H1 (cell line): ENCODE measurements at regions not wholly inside any gene's neighbourhood (a gene's known extent, or its start where the extent isn't known, plus 50 kb on each side); places are given as distances from the start of the nearest gene placed in this dataset.

Experiments
- CEBPB ChIP-seq: IDR thresholded peaks from 2 replicates; pipeline ENCODE4 v1.6.1; 2012; ENCODE audit warnings: low read depth, low read length
- POLR2A ChIP-seq, 2 experiments: IDR thresholded peaks; 1 replicate in 1 of 2; 2 replicates in 1 of 2; pipeline ENCODE4 v1.6.1; 2011; ENCODE audit warnings: low read depth in 2 of 2, low read length in 2 of 2, mild to moderate bottlenecking in 2 of 2; ENCODE audit errors: control extremely low read depth in 1 of 2
- RXRA ChIP-seq: IDR thresholded peaks from 2 replicates; pipeline ENCODE4 v1.6.1; 2011; ENCODE audit warnings: low read depth, mild to moderate bottlenecking, low read length, moderate library complexity; ENCODE audit not compliant: insufficient read depth
- TEAD4 ChIP-seq: IDR thresholded peaks from 2 replicates; pipeline ENCODE4 v1.6.1; 2012; ENCODE audit warnings: low read depth, low read length, inconsistent platforms, mixed read lengths
- YY1 ChIP-seq: IDR thresholded peaks from 2 replicates; pipeline ENCODE4 v1.6.1; 2011; ENCODE audit warnings: low read depth, mild to moderate bottlenecking, low read length
- TF ChIP-seq, protein P1 (sequence below), 3 experiments: IDR thresholded peaks; 1 replicate in 2 of 3; 2 replicates in 1 of 3; pipeline versions ENCODE4 v1.5.1 to v1.6.1; 2011; ENCODE audit warnings: low read length in 3 of 3, mild to moderate bottlenecking in 3 of 3, inconsistent platforms in 2 of 3, low read depth in 1 of 3, moderate library complexity in 1 of 3; ENCODE audit not compliant: insufficient read depth in 1 of 3; ENCODE audit errors: control extremely low read depth in 1 of 3

DNA sequence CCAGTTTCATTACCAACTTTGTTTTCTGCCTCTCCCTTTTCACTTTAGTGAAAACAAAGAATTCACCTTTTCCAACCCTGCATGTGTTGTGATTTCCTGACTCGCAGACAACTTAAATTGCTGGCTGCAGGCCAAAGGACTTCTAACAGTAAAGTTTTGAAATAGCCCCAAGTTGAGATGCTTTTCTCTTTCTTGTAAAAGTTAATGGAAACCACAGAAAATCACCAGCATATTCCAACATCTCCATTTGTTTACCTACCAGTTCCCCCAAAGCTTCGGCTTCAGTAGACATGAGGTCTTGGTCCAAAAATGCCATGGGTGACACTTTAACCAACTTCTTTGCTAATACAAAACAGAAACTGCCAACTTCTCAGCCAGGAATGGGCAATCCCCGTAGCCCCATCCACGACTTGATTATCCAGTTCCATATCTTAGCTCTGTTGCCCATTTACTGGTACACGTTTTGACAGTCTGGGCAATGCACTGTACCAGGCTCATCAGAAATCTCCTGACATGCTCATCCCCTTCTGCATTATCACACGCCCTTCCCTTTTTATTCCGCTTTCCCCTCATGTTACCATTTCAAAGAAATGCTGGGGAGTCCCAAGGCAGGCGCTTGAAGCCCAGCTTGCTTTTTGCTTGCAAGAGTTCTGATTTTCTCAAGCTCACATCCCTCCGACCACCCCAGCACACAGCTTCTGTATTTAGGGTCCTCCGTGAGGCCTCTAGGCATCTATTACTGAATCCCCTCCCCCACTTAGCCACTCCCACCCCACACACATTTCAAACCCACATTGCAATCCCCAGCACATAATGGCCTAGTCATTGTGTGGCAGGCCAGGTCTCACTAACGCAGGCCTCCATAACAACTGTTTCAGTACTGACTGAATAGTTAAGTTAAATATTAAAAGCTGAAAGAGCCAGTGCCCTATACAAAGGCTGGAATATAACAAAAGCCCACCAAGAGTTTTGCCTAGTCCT is 137.9 kb upstream of the S100G start:
- TF ChIP-seq TEAD4 (no peak), POLR2A (IDR thresholded peaks at IDR 0.05; ENCODE audit: control extremely low read depth in 1 of 2, low read depth in 2 of 2, low read length in 2 of 2) (no peak), RXRA (no peak), CEBPB (no peak), YY1 (no peak)
- TF ChIP-seq, protein P1, sequence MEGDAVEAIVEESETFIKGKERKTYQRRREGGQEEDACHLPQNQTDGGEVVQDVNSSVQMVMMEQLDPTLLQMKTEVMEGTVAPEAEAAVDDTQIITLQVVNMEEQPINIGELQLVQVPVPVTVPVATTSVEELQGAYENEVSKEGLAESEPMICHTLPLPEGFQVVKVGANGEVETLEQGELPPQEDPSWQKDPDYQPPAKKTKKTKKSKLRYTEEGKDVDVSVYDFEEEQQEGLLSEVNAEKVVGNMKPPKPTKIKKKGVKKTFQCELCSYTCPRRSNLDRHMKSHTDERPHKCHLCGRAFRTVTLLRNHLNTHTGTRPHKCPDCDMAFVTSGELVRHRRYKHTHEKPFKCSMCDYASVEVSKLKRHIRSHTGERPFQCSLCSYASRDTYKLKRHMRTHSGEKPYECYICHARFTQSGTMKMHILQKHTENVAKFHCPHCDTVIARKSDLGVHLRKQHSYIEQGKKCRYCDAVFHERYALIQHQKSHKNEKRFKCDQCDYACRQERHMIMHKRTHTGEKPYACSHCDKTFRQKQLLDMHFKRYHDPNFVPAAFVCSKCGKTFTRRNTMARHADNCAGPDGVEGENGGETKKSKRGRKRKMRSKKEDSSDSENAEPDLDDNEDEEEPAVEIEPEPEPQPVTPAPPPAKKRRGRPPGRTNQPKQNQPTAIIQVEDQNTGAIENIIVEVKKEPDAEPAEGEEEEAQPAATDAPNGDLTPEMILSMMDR (IDR thresholded peaks at IDR 0.05; ENCODE audit: control extremely low read depth in 1 of 3, insufficient read depth in 1 of 3, low read depth in 1 of 3, low read length in 3 of 3) = no peak
